ENCODE measurements at regions not wholly inside any gene's neighbourhood (a gene's known extent, or its start where the extent isn't known, plus 50 kb on each side); places are given as distances from the start of the nearest gene placed in this dataset.

DNA sequence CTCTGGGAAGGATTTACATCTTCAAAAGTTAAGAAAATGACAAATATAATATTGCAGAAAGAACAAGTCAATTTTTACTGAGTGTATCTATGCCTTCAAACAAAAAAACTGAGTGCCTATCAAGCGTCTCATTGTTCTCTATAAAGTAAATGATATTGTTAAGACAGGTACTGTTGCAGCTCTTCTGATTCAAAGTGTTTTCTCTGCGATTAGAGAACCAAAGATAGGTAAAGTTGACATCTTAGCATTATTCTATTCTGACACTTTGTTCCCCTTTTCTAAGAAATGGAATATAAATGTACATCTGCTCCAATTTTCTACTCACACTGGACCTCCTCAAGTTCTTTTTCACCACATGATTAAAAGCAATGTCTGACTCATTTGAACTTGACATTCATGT lies 1317.7 kb downstream of the CDH11 start:
- TF ChIP-seq CTCF (IDR thresholded peaks at IDR 0.05) (no peak), POLR2A (IDR thresholded peaks at IDR 0.05) (no peak), POLR2AphosphoS5 (IDR thresholded peaks at IDR 0.05; ENCODE audit: insufficient read depth in 1 of 2, low read depth in 1 of 2) (no peak)

Measured in vagina (tissue), 2 donors.